ENCODE measurements at regions not wholly inside any gene's neighbourhood (a gene's known extent, or its start where the extent isn't known, plus 50 kb on each side); places are given as distances from the start of the nearest gene placed in this dataset.
A peak's percentile ranks its signal among the peaks of the same experiment; 100 is the strongest.

GRCh38 chr13:51518827-51519226 lies 65.4 kb upstream of the WDFY2 start:
- peak overlapping the region; percentile 53; the same call in 1 of the 2 replicates for H3K27ac ChIP-seq
- no peak for TF ChIP-seq CTCF (IDR thresholded peaks at IDR 0.05)
- TF ChIP-seq ZFX (IDR thresholded peaks at IDR 0.05; ENCODE audit: borderline replicate concordance) = no peak

GRCh38 chr13:51519771-51520216 lies 64.5 kb upstream of the WDFY2 start:
- TF ChIP-seq CTCF (IDR thresholded peaks at IDR 0.05) (no peak), ZFX (IDR thresholded peaks at IDR 0.05; ENCODE audit: borderline replicate concordance) (no peak)
- H3K27ac ChIP-seq = peak overlapping the region; percentile 53

- TF ChIP-seq CTCF (IDR thresholded peaks at IDR 0.05) = no peak
- no peak for TF ChIP-seq ZFX (IDR thresholded peaks at IDR 0.05; ENCODE audit: borderline replicate concordance)
- H3K27ac ChIP-seq = peak overlapping the region; percentile 53
Observed at GRCh38 chr13:51520524-51520923, 63.7 kb upstream of the WDFY2 start.

GRCh38 chr13:51523082-51523518 lies 61.2 kb upstream of the WDFY2 start:
- peak overlapping the region; percentile 57 for H3K27ac ChIP-seq
- TF ChIP-seq CTCF (IDR thresholded peaks at IDR 0.05) (0 out of 2 replicates have a peak, but pooled peaks have one; percentile 8), ZFX (IDR thresholded peaks at IDR 0.05; ENCODE audit: borderline replicate concordance) (no peak)

- TF ChIP-seq CTCF (IDR thresholded peaks at IDR 0.05) (no peak), ZFX (IDR thresholded peaks at IDR 0.05; ENCODE audit: borderline replicate concordance) (no peak)
- peak overlapping the region; percentile 57 for H3K27ac ChIP-seq
Observed at GRCh38 chr13:51524312-51524711, 60.0 kb upstream of the WDFY2 start.

GRCh38 chr13:51524829-51525566 lies 59.3 kb upstream of the WDFY2 start:
- H3K27ac ChIP-seq = peak overlapping the region; percentile 57
- TF ChIP-seq ZFX (IDR thresholded peaks at IDR 0.05; ENCODE audit: borderline replicate concordance) (no peak), CTCF (IDR thresholded peaks at IDR 0.05) (no peak)

- no peak overlapping the region; the same call in 1 of the 2 replicates for H3K27ac ChIP-seq
Observed at GRCh38 chr13:51525567-51526167, 58.6 kb upstream of the WDFY2 start.

More at GRCh38 chr13:51525567-51526167, 58.6 kb upstream of the WDFY2 start:
- TF ChIP-seq CTCF (IDR thresholded peaks at IDR 0.05) (no peak), ZFX (IDR thresholded peaks at IDR 0.05; ENCODE audit: borderline replicate concordance) (no peak)
